ENCODE measurements at regions not wholly inside any gene's neighbourhood (a gene's known extent, or its start where the extent isn't known, plus 50 kb on each side); places are given as distances from the start of the nearest gene placed in this dataset.

DNA sequence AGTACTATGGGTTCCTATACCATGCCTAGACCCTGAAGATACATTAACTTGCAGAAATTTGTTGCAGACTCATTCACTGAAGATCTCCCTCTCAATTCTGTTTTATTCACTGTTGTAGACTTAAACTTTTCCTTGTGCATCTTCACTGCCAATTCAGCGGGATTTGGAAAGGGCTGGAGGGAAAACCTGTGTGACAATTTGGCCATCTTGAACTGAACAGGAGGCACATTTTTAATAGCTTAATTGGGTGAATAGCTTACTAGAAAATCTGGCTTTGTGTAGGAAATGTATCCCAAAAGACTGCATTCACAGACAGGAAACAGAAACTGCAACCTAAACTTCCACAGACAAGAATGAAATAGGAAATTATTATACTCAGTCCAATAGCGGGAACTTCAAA lies 512.3 kb downstream of the XIRP2 start:
- H3K36me3 ChIP-seq = no peaks in the 10 kb centered on the region
- intact Hi-C loops (cut with DNase I; ENCODE audit: low total_unique reads) = no loop called here
- DNase-seq = no peak
- H3K27me3 ChIP-seq = no peaks in the 10 kb centered on the region
- TF ChIP-seq POLR2A (IDR thresholded peaks at IDR 0.05) (no peak), CTCF (IDR thresholded peaks at IDR 0.05) (no peak)
- no peaks in the 10 kb centered on the region for H3K9me3 ChIP-seq
- H3K4me1 ChIP-seq = no peaks in the 10 kb centered on the region
- H3K27ac ChIP-seq = no peak overlapping the region
- no peak overlapping the region for H3K4me3 ChIP-seq

DNA sequence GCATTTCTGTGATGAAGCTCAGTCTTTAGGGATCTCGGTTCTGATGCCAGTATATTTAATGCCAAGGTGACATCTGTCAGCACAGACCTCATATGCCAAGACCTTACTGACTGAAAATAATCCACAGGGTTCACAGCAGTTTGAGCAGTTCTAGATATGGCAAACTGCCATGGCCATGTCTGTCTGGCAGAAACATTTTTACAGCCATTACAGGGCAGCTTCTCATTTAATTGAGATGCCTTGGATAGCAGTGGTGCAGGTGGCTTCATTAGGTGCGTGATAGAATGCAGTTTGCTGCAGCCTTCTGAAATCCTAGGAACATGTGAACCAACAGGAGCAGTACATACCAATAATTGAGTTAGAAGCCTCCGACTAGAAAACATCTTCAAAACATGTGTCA lies 510.6 kb downstream of the XIRP2 start:
- no peak for DNase-seq
- Histone ChIP-seq H3K27me3 (no peaks in the 10 kb centered on the region), H3K9me3 (no peaks in the 10 kb centered on the region), H3K4me3 (no peak overlapping the region), H3K27ac (no peak overlapping the region), H3K36me3 (no peaks in the 10 kb centered on the region), H3K4me1 (no peaks in the 10 kb centered on the region)
- intact Hi-C loops (cut with DNase I; ENCODE audit: low total_unique reads) = no loop called here
- TF ChIP-seq CTCF (IDR thresholded peaks at IDR 0.05) (no peak), POLR2A (IDR thresholded peaks at IDR 0.05) (no peak)

DNA sequence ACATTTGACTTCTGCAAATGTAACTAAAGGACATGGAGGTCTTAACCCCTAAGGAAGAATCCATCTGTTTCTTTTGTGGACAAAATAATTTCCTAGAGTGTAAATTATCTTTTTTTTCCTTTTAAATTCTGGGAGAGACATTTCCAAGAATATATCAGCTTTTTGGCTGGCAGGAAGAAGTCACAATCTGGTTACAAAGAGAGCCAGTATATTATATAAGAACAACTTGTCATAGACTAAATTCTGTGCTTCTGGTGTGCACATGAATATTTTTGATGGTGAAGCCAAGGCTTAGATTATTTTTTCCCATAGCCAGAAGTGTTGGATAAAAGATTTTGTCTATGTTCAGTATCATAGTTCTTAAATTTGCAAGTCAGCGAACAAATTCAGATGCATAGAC lies 500.6 kb downstream of the XIRP2 start:
- DNase-seq = no peak
- Histone ChIP-seq H3K9me3 (no peaks in the 10 kb centered on the region), H3K36me3 (no peaks in the 10 kb centered on the region), H3K27me3 (no peaks in the 10 kb centered on the region), H3K4me3 (no peak overlapping the region), H3K27ac (no peak overlapping the region), H3K4me1 (no peaks in the 10 kb centered on the region)
- intact Hi-C loops (cut with DNase I; ENCODE audit: low total_unique reads) = no loop called here
- TF ChIP-seq CTCF (IDR thresholded peaks at IDR 0.05) = no peak

GRCh38 chr2:167388497-167388896 lies 500.2 kb downstream of the XIRP2 start:
- Histone ChIP-seq H3K9me3 (no peaks in the 10 kb centered on the region), H3K4me3 (no peak overlapping the region), H3K27ac (no peak overlapping the region), H3K27me3 (no peaks in the 10 kb centered on the region), H3K36me3 (no peaks in the 10 kb centered on the region), H3K4me1 (no peaks in the 10 kb centered on the region)
- no peak for DNase-seq
- TF ChIP-seq CTCF (IDR thresholded peaks at IDR 0.05) = no peak
- TF ChIP-seq POLR2A (IDR thresholded peaks at IDR 0.05) = no peak
- intact Hi-C loops (cut with DNase I; ENCODE audit: low total_unique reads) = no loop called here

GRCh38 chr2:167386694-167387093 lies 498.4 kb downstream of the XIRP2 start:
- no peak for TF ChIP-seq CTCF (IDR thresholded peaks at IDR 0.05)
- TF ChIP-seq POLR2A (IDR thresholded peaks at IDR 0.05) = no peak
- Histone ChIP-seq H3K4me3 (no peak overlapping the region), H3K9me3 (no peaks in the 10 kb centered on the region), H3K4me1 (no peaks in the 10 kb centered on the region), H3K27ac (no peak overlapping the region), H3K27me3 (no peaks in the 10 kb centered on the region), H3K36me3 (no peaks in the 10 kb centered on the region)
- intact Hi-C loops (cut with DNase I; ENCODE audit: low total_unique reads) = no loop called here
- DNase-seq = no peak
